NCI-H446 (cell line): ENCODE measurements at regions not wholly inside any gene's neighbourhood (a gene's known extent, or its start where the extent isn't known, plus 50 kb on each side); places are given as distances from the start of the nearest gene placed in this dataset.
"Not testable (repeated sequence)": the region's sequence is repeated elsewhere in the genome, so short reads cannot be mapped to it uniquely, and the experiment has no call there.

Source experiments
- DNase-seq, 2 experiments: peaks; one replicate each; lab custom pipeline; 2025; lab: John Stamatoyannopoulos, UW

- no peak for DNase-seq
Measured at GRCh38 chr18:30698571-30698970, 344.0 kb downstream of the DSC3 start.

- no peak for DNase-seq
Measured at GRCh38 chr18:30696201-30696600, 346.3 kb downstream of the DSC3 start.

- DNase-seq: no peak
Measured at GRCh38 chr18:30694773-30695172, 347.8 kb downstream of the DSC3 start.

GRCh38 chr18:30689216-30689615 lies 353.3 kb downstream of the DSC3 start:
- DNase-seq: no peak

- no peak for DNase-seq
Measured at GRCh38 chr18:30687501-30687900, 355.0 kb downstream of the DSC3 start.

- DNase-seq: no peak
Measured at GRCh38 chr18:30684825-30685481, 357.6 kb downstream of the DSC3 start.

GRCh38 chr18:30683836-30684235 lies 358.7 kb downstream of the DSC3 start:
- DNase-seq: no peak

- DNase-seq: no peak
Measured at GRCh38 chr18:30682672-30683071, 359.9 kb downstream of the DSC3 start.

GRCh38 chr18:30679285-30679930 lies 363.1 kb downstream of the DSC3 start:
- no peak for DNase-seq

GRCh38 chr18:30677813-30678212 lies 364.7 kb downstream of the DSC3 start:
- not testable (repeated sequence) for DNase-seq

GRCh38 chr18:30676053-30676480 lies 366.5 kb downstream of the DSC3 start:
- DNase-seq: no peak

- no peak for DNase-seq
Measured at GRCh38 chr18:30675493-30675892, 367.0 kb downstream of the DSC3 start.

GRCh38 chr18:30675072-30675471 lies 367.5 kb downstream of the DSC3 start:
- no peak for DNase-seq

- no peak for DNase-seq
Measured at GRCh38 chr18:30674596-30674995, 367.9 kb downstream of the DSC3 start.

GRCh38 chr18:30672439-30672838 lies 370.1 kb downstream of the DSC3 start:
- not testable (repeated sequence) for DNase-seq

- no peak for DNase-seq
Measured at GRCh38 chr18:30658306-30658705, 384.2 kb downstream of the DSC3 start.

GRCh38 chr18:30652387-30652786 lies 390.2 kb downstream of the DSC3 start:
- DNase-seq: no peak

- no peak for DNase-seq
Measured at GRCh38 chr18:30650499-30650898, 392.0 kb downstream of the DSC3 start.

- DNase-seq: no peak
Measured at GRCh38 chr18:30644158-30644557, 398.4 kb downstream of the DSC3 start.

GRCh38 chr18:30639361-30639760 lies 403.2 kb downstream of the DSC3 start:
- DNase-seq: no peak

GRCh38 chr18:30634249-30634648 lies 408.3 kb downstream of the DSC3 start:
- DNase-seq: no peak

GRCh38 chr18:30632071-30632698 lies 410.4 kb downstream of the DSC3 start:
- no peak for DNase-seq

- DNase-seq: no peak
Measured at GRCh38 chr18:30625961-30626360, 416.6 kb downstream of the DSC3 start.
